Skeletal muscle cell (primary cell): ENCODE measurements at regions not wholly inside any gene's neighbourhood (a gene's known extent, or its start where the extent isn't known, plus 50 kb on each side); places are given as distances from the start of the nearest gene placed in this dataset.

Experiments used
- DNase-seq: peaks from one replicate; pipeline ENCODE4 v3.0.0-alpha.2; 2010; ENCODE audit warnings: low read depth
- H3K4me3 ChIP-seq: 2 replicates; pipeline ENCODE4 v1.5.1; 2011; ENCODE audit warnings: low read depth, mild to moderate bottlenecking, control low read depth, low read length, moderate library complexity

DNA sequence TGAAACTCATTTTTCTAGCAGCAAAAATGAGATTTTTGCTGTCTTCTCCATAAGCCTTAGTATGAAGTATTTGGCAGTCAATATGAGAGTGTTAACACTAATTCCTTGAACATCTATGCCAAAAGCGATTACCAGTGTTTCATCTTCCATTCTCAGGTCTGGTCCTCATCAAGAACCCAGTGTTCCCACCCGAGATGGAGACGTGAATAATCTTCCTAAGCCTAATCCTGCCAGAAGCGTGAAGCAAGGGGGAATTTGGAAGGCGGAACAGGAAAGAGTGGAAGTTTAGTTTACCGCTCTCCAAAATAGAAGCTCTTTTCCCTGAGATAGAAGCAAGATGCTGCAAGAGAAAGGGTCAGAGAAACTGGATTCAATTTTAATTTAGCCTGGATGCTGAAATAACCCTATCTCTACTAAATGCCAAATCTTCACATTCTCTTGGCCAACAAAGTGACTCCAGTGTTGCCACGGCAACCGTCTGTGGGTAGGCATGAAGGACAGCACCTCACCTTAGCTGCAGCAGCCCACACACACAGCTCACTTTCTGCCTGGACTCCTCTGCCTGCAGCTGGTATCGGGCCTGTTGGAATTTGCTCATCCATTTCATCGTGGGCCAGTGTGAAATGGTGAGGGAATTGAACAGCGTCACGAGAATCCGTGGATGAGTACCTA lies 711.1 kb downstream of the CBLN2 start:
- no peak for DNase-seq
- H3K4me3 ChIP-seq, result no peak overlapping the region

DNA sequence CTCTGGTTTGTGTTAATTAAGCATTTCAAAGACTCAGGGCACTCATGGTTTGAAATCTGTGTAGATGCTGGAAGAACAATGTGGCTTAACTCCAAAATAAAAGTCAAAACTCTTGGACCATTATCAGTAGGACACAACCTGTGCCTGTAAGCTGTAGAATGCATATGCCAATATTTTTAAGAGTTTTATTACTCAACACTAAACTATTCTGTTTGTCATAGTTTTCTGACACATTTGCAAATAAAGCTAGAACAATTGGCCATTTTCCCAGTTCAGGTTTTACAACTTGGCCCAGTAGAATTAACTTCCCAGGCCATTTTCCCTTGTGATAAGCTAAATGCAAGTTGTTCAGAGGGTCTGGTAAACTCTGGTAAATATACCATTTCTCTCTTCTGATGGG lies 713.1 kb downstream of the CBLN2 start:
- H3K4me3 ChIP-seq, result no peak overlapping the region
- no peak for DNase-seq

DNA sequence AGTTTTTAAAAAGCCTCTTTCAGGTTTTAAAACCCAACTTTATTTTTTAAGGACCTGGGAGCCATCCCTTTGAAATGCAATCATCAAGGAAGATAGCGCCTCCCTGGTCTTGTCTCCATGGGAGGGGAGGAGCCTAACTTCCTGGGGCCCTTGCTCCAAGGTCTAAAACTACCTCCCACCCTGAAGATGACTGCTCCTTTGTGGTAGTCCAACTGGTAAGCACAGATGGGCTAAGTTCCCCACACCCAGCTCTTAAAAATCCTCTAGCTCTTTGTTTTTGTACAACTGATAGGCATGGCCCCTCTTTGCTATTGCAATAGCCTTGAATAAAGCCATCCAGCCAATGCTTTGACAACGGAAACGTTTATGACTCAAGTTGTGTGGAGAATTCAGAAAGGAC lies 716.8 kb downstream of the CBLN2 start:
- DNase-seq, result no peak
- no peak overlapping the region for H3K4me3 ChIP-seq

DNA sequence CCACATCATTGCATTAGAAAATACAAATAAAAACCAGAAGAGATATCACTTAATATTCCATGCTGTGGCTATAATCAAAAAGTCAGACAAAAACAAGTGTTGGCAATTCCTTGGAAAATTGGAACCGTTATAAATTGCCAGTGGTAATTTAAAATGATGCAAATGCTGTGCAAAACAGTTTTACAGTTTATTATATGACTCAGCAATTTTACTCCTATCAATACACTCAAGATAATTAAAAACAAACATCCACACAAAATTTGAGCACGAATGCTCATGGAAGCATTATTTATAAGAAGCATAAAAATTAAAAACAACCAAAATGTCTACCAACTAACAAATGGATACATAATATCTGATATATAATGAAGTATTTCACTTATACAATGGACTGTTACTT lies 728.8 kb downstream of the CBLN2 start:
- no peak for DNase-seq
- no peak overlapping the region for H3K4me3 ChIP-seq

DNA sequence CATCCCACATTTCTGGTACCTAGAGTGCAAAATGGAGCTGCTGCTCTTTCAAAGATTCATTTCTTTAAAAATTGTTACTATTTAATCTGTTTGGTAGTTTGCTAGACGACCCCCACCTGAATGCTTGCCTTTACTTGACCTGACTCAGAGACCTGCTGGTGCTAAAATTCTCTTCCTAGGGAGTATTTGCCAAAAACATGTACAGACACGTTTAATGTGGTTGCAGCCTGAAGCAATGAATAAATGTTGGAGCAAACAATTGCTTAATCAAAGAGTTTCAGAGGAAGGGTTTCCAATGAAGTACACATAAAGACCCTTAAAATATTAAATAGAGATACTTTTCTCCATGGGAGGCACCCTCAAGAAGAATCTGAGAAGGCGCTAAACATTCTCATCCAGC lies 734.4 kb downstream of the CBLN2 start:
- no peak for DNase-seq
- H3K4me3 ChIP-seq, result no peak overlapping the region

DNA sequence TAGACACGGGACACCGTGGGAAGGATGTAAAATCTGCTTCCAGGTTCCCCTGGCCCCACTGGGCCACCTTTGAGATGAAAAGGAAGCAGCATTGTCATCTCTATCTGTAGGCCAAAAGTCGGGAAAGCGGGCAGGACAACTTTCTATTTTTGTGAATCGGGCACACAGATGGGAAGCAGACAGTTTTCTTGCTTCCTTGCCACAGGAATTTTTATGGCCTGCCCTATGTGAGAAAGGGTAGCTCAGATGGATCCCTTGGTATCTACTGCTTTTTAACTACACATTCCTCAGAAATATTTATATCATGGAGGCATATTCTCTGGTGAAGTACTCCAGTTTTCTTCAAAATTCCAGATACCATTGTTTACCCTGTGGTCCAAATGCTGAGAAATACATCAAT lies 735.5 kb downstream of the CBLN2 start:
- DNase-seq, result no peak
- H3K4me3 ChIP-seq, result no peak overlapping the region

DNA sequence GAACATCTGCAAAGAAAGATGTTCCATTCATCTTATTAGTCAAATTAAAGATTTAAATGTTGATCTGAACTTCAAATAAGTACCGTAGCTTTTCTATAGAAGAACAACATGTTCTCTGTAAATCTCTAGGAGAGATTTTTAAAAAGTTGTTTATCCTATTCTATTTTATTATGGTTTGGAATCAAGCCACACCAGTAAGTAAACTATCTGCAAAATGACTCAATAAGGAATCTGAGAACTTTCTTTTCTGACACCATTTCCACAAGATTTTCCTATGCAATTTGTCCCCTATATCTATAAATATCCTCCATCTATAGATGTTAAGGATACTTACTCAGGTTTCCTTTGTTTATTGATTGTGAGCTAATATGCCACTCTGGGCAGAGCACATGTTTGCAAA lies 736.6 kb downstream of the CBLN2 start:
- DNase-seq, result no peak
- H3K4me3 ChIP-seq, result no peak overlapping the region

DNA sequence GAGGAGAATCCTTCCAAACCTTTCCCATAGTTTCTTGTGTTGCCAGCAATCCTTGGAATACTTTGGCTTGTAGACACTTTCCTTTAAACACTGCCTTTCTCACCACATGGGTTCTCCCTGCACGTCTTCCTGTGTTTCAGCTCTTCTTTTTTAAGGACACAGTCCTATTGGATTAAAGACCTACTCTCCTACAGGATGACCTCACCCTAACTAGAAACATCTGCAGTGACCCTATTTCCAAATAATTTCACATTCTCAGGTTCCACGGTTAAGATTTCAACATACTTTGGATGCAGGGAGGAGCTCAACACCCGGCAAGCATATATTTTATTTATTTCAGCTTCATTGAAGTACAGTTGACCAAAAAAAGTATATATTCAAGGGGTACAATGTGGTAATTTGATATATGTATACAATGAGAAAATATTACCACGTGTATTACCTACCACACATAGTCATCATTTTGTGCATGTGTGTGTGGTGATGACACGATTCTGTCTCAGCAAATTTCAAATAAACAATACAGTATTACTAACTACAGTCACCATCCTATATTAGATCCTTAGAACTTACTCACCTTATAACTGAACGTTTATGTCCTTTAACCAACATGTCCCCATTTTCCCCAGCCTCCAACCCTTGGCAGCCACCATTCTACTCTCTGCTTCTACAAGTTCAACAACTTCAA lies 745.0 kb downstream of the CBLN2 start:
- DNase-seq, result peak; percentile 12
- H3K4me3 ChIP-seq, result no peak overlapping the region

DNA sequence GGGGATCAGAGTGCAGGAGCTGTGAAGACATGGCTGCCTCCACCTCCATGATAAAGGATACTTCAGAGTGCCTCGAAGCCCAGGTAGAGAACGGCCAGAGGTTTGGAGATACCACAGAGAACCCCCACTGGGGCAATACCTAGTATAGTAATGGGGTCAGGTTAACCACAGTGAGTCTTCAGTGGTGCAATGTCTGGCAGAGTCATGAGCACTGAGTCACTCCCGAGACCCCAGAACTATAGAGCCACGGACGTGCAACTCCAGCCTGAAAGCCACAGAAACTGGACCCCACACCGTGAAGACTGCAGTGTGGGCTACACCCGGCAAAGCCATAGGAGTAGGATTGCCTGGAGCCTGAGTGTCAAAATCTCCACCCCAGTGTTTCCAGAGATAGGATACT lies 746.6 kb downstream of the CBLN2 start:
- DNase-seq, result no peak
- H3K4me3 ChIP-seq, result no peak overlapping the region

DNA sequence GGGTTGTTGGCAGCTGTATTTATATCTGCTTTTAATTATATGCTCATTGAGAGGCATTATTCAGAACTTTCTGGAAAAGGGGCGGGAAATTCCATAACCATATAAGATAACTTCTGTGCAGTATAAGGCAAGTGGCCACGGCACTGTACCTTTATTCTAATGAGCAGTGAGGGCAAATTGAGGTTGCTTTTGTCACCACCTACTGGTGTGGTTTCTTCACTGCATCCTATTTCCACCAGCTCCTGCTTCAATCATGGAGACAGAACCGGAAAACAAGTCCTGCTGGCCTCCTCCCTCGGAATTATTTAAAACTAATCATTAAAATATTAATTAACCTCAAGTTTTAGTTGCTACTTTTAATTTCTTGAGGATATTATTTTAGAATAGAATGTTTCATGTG lies 759.4 kb downstream of the CBLN2 start:
- no peak for DNase-seq
- no peak overlapping the region for H3K4me3 ChIP-seq

DNA sequence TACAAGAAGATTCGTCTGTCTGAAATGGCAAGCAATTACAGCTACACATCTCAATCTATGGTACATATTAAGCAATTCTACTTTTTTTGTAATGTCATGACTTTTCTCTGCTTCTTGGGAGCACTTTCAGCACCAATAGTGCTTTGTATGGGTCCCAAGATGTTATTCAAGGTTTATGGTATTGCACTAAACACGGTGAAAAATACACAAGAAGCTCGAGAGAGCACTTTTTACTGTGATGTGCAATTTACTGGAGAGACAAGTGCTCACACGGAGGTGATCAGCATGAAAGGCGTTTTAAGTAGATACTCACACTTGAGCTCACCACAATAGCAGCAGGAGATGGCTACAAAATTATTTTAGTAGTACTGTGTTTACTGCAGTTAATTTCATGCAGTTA lies 783.6 kb downstream of the CBLN2 start:
- no peak for DNase-seq
- H3K4me3 ChIP-seq, result no peak overlapping the region

DNA sequence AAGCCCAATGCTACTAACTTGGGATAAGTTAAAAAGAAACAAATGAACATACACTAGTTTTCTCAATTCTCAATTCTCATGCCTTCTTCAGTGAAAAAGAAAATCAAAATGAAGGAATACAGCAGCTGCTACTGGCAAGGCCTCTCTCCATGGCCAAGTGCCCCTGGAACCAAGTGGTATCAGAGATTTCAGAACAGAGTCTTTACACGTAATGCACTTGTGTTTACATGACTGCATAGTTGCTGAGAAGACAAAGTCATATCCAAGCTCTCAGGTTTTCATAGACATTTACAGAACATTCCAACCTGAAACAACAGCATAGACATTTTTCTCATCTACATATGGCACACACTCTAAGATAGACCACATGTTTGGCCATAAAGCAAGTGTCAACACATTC lies 789.9 kb downstream of the CBLN2 start:
- no peak for DNase-seq
- H3K4me3 ChIP-seq, result no peak overlapping the region

DNA sequence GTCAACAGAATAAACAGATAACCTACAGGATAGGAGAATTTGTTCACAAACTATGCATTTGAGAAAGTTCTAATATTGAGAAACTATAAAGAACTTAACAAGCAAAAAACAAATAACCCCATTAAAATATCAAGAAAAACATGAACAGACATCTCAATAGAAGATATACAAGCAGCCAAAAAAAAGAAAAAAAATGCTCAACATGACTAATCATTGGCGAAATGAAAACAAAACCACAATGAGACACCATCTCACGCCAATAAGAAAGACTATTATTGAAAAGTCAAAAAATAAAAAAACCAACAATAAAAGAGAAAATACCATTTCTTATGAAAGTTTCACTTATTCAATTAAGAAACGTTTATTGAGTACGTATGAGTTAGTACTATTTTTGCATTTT lies 800.5 kb downstream of the CBLN2 start:
- no peak for DNase-seq
- H3K4me3 ChIP-seq, result no peak overlapping the region

DNA sequence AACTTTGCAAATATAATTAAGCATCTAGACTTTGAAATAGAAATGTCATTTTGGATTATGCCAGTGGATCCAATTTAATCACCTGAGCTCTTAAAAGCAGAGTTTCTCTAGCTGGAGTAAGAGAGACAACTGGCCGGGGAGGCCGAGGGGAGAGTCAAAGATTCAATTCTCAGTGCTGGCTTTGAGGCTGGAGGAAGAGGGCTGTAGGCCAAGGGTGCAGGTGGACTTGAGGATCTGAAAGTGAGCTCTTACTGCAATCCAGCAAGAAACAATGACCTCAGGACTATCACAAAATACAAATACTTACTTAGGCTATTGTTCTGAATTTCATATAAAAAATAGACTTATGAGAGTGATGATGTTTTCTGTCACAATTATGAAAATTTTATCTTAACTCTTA lies 814.5 kb downstream of the CBLN2 start:
- no peak overlapping the region for H3K4me3 ChIP-seq
- no peak for DNase-seq

DNA sequence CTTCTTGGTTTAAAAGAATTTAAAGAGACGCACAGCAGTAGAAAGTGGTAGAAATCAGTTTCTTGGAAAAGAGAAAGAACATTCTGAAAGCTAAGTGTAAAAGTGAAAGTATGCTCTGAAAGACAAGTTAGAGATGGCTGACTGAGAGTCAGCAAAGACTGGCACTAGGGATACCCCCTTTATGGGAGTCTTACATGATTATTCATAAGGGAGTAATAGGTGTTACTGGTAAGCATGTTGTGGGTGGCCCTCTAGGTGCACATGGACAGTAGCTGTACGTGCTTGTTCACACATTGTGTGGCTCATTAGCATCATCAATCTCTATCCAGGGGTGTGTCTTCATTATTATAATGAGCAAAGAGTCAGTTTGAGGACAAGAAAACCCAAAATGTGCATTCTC lies 816.2 kb downstream of the CBLN2 start:
- no peak overlapping the region for H3K4me3 ChIP-seq
- no peak for DNase-seq

DNA sequence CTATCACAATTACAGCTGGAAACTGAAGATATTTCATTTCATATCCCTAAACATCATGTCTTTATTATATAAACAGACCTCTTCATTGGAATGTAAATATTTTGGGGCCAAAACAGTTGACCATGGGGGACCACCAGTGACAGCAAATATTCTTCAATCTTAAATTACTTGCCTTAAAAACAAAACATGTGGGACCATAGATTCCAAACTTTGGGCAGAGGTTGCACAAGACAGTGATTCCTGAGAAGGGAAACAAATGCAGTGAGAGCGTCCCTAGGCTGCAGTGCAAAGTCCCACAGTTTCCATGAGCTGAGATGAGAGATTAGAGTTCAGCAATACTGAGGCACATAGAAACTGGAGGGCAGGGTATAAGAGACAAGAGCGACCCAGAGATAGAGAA lies 818.9 kb downstream of the CBLN2 start:
- H3K4me3 ChIP-seq, result no peak overlapping the region
- DNase-seq, result no peak

DNA sequence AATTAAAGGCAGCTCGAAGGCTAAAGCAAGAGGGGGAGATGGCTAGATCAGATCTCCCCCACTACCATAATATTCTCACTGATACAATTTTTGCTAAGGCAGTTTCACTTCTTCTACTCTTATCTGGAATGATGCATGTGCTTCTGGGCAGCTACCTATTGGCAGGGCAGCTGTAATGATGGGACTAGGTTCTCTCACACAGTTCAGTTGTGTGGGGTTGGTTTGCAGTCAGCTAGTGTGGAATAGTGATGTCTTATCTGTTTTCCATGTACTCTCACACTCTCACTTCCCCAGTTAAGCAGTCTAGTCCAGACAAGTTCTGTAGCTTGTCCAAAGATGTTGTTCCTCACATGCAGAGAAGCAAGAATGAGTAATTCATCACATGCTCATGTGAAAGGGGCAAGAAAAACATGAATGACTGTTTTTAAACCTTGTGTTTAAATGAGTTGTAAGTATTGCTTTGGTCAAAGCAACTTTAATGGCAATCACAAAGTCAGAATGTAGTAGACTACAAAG lies 836.1 kb downstream of the CBLN2 start:
- no peak overlapping the region for H3K4me3 ChIP-seq
- no peak for DNase-seq

DNA sequence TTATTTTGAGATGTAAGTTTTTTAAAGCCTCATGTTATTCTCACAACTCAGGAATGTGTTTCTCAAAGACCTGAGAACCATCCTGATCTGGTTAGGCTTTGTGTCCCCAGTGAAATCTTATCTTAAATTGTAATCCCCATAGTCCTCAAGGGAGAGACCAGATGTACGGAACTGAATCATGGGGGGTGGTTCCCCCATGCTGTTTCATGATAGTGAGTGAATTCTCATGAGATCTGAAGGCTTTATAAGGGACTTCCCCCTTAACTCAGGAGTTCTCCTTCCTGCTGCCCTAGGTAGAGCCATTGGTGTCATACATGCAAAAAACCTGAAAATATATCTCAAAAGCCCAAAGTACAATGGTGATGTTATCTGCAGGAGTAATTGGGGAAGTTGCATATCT lies 836.7 kb downstream of the CBLN2 start:
- DNase-seq, result no peak

DNA sequence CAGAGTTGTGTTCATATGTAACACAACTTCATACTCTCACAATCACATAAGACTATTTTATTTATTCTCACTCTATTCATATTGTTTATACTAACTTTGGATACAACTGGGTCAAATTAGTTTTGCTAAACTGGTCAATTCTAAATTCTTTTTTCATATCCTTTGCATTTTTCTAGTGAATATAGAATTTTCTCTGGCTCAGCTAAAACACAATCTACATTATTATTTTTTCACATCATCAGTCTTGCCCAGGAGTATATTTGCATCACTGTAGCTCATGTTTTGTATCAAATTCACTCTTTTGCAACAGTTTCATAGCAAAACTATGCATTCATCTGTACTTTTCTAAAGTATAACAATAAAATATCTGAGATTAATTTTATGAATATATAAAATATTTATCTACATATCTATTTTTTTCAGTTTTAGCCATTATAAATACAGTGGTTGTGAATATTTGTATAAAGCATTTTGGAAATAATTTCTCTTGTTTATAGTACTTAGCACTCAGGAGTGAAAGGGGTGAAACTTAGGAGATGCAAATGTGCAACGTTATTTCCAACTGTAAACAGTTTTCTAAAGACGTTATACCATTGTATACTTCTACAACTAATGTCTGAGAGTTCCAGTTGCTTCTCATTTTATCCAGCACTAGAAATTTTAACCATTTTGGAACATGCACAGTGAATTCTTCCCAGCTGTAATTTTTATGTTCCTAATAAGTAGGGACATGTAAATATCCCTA lies 854.6 kb downstream of the CBLN2 start:
- DNase-seq, result no peak
- H3K4me3 ChIP-seq, result no peak overlapping the region

More for the DNA sequence above, 836.7 kb downstream of the CBLN2 start:
- no peak overlapping the region for H3K4me3 ChIP-seq

DNA sequence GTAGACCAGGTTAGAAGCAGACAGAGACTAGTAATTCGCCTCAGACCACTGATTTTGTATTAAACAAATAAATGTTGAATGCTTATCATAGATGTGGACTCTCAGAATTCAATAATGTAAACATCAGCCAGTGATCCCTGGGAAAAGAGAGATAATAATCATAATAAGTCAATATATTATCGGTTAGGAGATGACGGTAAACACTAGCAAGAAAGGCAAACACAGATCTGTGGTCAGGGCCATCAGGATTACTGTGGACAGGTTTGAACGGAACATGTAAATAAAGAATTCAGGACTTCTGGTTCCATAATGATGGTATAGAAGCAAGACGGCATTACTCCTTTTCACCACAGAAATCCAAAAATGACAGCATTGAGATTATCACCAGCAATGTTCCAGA lies 861.6 kb downstream of the CBLN2 start:
- DNase-seq, result no peak
- H3K4me3 ChIP-seq, result no peak overlapping the region

DNA sequence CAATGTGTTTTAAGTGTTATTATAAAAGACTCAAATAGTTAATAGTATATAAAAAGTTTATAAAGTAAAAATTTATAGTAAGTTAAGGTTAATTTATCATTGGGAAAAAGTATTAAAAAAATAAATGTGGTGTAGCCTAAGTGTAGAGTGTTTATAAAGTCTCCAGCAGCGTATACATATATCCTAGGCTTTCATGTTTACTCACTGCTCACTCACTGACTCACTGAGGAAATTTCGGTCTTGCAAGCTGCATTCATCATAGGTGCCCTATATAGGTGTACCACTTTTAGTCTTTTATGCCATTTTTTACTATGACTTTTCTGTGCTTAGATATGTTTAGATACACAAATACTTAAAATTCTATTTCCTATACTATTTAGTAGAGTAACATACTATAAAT lies 866.0 kb downstream of the CBLN2 start:
- H3K4me3 ChIP-seq, result no peak overlapping the region
- DNase-seq, result no peak
